Astrocyte (in vitro differentiated cells and primary cell): ENCODE measurements at regions not wholly inside any gene's neighbourhood (a gene's known extent, or its start where the extent isn't known, plus 50 kb on each side); places are given as distances from the start of the nearest gene placed in this dataset.

Source experiments
- DNase-seq: peaks from one replicate; pipeline ENCODE4 v3.0.0-alpha.2; 2010; ENCODE audit warnings: low read depth
- FAIRE-seq: peaks from 2 replicates; lab custom pipeline; 2011; peaks lifted over from hg19 to GRCh38; lab: Jason Lieb, UNC
- H2AFZ ChIP-seq: 2 replicates; pipeline ENCODE4 v1.6.0; 2012; ENCODE audit warnings: low read depth, low read length, inconsistent platforms
- H3K27ac ChIP-seq: 2 replicates; pipeline ENCODE4 v1.5.1; 2011; ENCODE audit warnings: low read depth, low read length, inconsistent platforms
- H3K27me3 ChIP-seq: 2 replicates; pipeline ENCODE4 v1.6.0; 2011; ENCODE audit warnings: low read length, inconsistent platforms; ENCODE audit not compliant: insufficient read depth
- H3K36me3 ChIP-seq: 2 replicates; pipeline ENCODE4 v1.5.1; 2011; ENCODE audit warnings: low read length, inconsistent platforms; ENCODE audit not compliant: insufficient read depth
- H3K4me1 ChIP-seq: 2 replicates; pipeline ENCODE4 v1.5.1; 2011; ENCODE audit warnings: low read length, inconsistent platforms; ENCODE audit not compliant: insufficient read depth
- H3K4me2 ChIP-seq: 2 replicates; pipeline ENCODE4 v1.6.0; 2012; ENCODE audit warnings: low read length, inconsistent platforms
- H3K4me3 ChIP-seq: 2 replicates; pipeline ENCODE4 v1.5.1; 2011; ENCODE audit warnings: low read depth, mild to moderate bottlenecking, low read length, inconsistent platforms; ENCODE audit not compliant: insufficient read depth
- H3K79me2 ChIP-seq: 2 replicates; pipeline ENCODE4 v1.6.0; 2012; ENCODE audit warnings: mild to moderate bottlenecking, low read length, inconsistent platforms; ENCODE audit not compliant: insufficient read depth
- H3K9ac ChIP-seq: 2 replicates; pipeline ENCODE4 v1.6.0; 2012; ENCODE audit warnings: mild to moderate bottlenecking, low read length, inconsistent platforms
- H3K9me3 ChIP-seq: 2 replicates; pipeline ENCODE4 v1.5.1; 2012; ENCODE audit warnings: low read depth, mild to moderate bottlenecking, low read length, inconsistent platforms; ENCODE audit not compliant: insufficient read depth
- H4K20me1 ChIP-seq: 2 replicates; pipeline ENCODE4 v1.6.0; 2012; ENCODE audit warnings: low read length, inconsistent platforms; ENCODE audit not compliant: insufficient read depth
- H3K27ac Mint-ChIP-seq: one replicate; pipeline ENCODE4 v1.8.0; 2021; ENCODE audit warnings: mild to moderate bottlenecking, mixed read lengths; ENCODE audit not compliant: unreplicated experiment
- H3K27me3 Mint-ChIP-seq: one replicate; pipeline ENCODE4 v1.8.0; 2021; ENCODE audit warnings: low read depth, mixed read lengths; ENCODE audit not compliant: unreplicated experiment
- H3K36me3 Mint-ChIP-seq: one replicate; pipeline ENCODE4 v1.8.0; 2021; ENCODE audit warnings: low read depth, mixed read lengths; ENCODE audit not compliant: unreplicated experiment
- H3K4me1 Mint-ChIP-seq: one replicate; pipeline ENCODE4 v1.8.0; 2021; ENCODE audit warnings: low read depth, mixed read lengths; ENCODE audit not compliant: unreplicated experiment
- H3K4me3 Mint-ChIP-seq: one replicate; pipeline ENCODE4 v1.8.0; 2021; ENCODE audit warnings: mild to moderate bottlenecking, moderate library complexity, mixed read lengths; ENCODE audit not compliant: unreplicated experiment
- H3K9me3 Mint-ChIP-seq: one replicate; pipeline ENCODE4 v1.8.0; 2021; ENCODE audit warnings: mild to moderate bottlenecking, mixed read lengths; ENCODE audit not compliant: unreplicated experiment
- CTCF ChIP-seq: IDR thresholded peaks from 2 replicates; pipeline ENCODE4 v1.5.1; 2011; ENCODE audit warnings: low read depth, mild to moderate bottlenecking, inconsistent platforms, low read length, moderate library complexity; ENCODE audit not compliant: insufficient read depth
- EZH2 ChIP-seq: IDR thresholded peaks from 2 replicates; pipeline ENCODE4 v1.6.1; 2012; ENCODE audit warnings: mild to moderate bottlenecking, low read length, inconsistent platforms; ENCODE audit not compliant: insufficient read depth

GRCh38 chr3:80259736-80260135, 491.9 kb upstream of the ROBO1 start:
- Histone ChIP-seq H4K20me1 (no peaks in the 10 kb centered on the region), H3K9ac (no peak overlapping the region), H2AFZ (no peak overlapping the region), H3K36me3 (no peaks in the 10 kb centered on the region), H3K27me3 (no peaks in the 10 kb centered on the region), H3K4me2 (no peak overlapping the region), H3K27ac (no peak overlapping the region), H3K9me3 (no peaks in the 10 kb centered on the region), H3K79me2 (no peaks in the 10 kb centered on the region), H3K4me3 (no peak overlapping the region), H3K4me1 (no peaks in the 10 kb centered on the region)
- Mint-ChIP-seq H3K9me3 (no peaks in the 10 kb centered on the region), H3K4me1 (no peaks in the 10 kb centered on the region), H3K27ac (no peak overlapping the region), H3K36me3 (no peaks in the 10 kb centered on the region), H3K4me3 (no peak overlapping the region), H3K27me3 (no peaks in the 10 kb centered on the region)
- no peak for DNase-seq
- TF ChIP-seq EZH2 = no peak
- no peak for TF ChIP-seq CTCF
- FAIRE-seq = no peak

GRCh38 chr3:80252113-80252512, 484.3 kb upstream of the ROBO1 start:
- FAIRE-seq (no peak), DNase-seq (no peak)
- Histone ChIP-seq H3K9me3 (no peaks in the 10 kb centered on the region), H3K9ac (no peak overlapping the region), H2AFZ (no peak overlapping the region), H3K4me3 (no peak overlapping the region), H3K4me1 (no peaks in the 10 kb centered on the region), H3K27ac (no peak overlapping the region), H3K79me2 (no peaks in the 10 kb centered on the region), H4K20me1 (no peaks in the 10 kb centered on the region), H3K4me2 (no peak overlapping the region), H3K36me3 (no peaks in the 10 kb centered on the region), H3K27me3 (no peaks in the 10 kb centered on the region)
- Mint-ChIP-seq H3K9me3 (peaks cover 13% of the 10 kb centered on the region), H3K4me1 (no peaks in the 10 kb centered on the region), H3K27ac (no peak overlapping the region), H3K36me3 (peaks cover 2% of the 10 kb centered on the region), H3K27me3 (no peaks in the 10 kb centered on the region), H3K4me3 (no peak overlapping the region)
- no peak for TF ChIP-seq CTCF
- TF ChIP-seq EZH2 = no peak

DNA sequence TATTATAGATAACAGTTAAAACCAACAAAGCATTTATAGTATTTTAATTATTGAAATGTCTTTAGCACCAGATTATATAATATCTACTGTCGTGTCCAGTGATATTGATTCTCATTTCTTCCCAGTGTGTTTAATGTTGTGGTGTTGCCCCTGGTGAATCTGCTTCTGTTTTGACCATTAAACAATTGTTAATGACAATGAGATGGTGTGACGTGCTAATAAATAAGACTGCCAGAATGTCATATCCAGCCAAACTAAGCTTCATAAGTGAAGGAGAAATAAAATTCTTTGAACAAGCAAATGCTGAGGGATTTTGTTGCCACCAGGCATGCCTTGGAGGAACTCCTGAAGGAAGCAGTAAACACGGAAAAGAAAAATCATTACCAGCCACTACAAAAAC, 480.0 kb upstream of the ROBO1 start:
- no peak overlapping the region for H3K4me2 ChIP-seq
- H3K36me3 ChIP-seq = no peaks in the 10 kb centered on the region
- H3K27ac ChIP-seq = no peak overlapping the region
- no peak for TF ChIP-seq CTCF
- TF ChIP-seq EZH2 = no peak
- Mint-ChIP-seq H3K4me1 (no peaks in the 10 kb centered on the region), H3K9me3 (peaks cover 13% of the 10 kb centered on the region), H3K36me3 (peaks cover 2% of the 10 kb centered on the region), H3K27me3 (no peaks in the 10 kb centered on the region), H3K27ac (no peak overlapping the region), H3K4me3 (no peak overlapping the region)
- H3K9ac ChIP-seq = no peak overlapping the region
- no peak overlapping the region for H2AFZ ChIP-seq
- H3K4me3 ChIP-seq = no peak overlapping the region
- no peaks in the 10 kb centered on the region for H3K27me3 ChIP-seq
- H4K20me1 ChIP-seq = no peaks in the 10 kb centered on the region
- DNase-seq = no peak
- no peak for FAIRE-seq
- no peaks in the 10 kb centered on the region for H3K9me3 ChIP-seq
- no peaks in the 10 kb centered on the region for H3K79me2 ChIP-seq
- no peaks in the 10 kb centered on the region for H3K4me1 ChIP-seq
